Retinal pigment epithelial cell (primary cell): ENCODE measurements at regions not wholly inside any gene's neighbourhood (a gene's known extent, or its start where the extent isn't known, plus 50 kb on each side); places are given as distances from the start of the nearest gene placed in this dataset.

ENCODE experiments used
- DNase-seq: peaks from one replicate; pipeline ENCODE4 v3.0.0-alpha.2; 2010; ENCODE audit warnings: low read depth
- H3K4me3 ChIP-seq: 2 replicates; pipeline ENCODE4 v1.5.1; 2011; ENCODE audit warnings: mild to moderate bottlenecking, low read length, control low read depth, moderate library complexity
- CTCF ChIP-seq: conservative IDR thresholded peaks from 2 replicates; pipeline ENCODE4 v1.5.1; 2011; ENCODE audit warnings: low read depth, low read length, control low read depth, inconsistent platforms

- H3K4me3 ChIP-seq, result no peak overlapping the region
- no peak for DNase-seq
- no peak for TF ChIP-seq CTCF
Observed at GRCh38 chr9:78584589-78584988, 287.7 kb downstream of the PSAT1 start.

- TF ChIP-seq CTCF, result no peak
- no peak overlapping the region for H3K4me3 ChIP-seq
Observed at GRCh38 chr9:78585909-78586308, 289.0 kb downstream of the PSAT1 start.

GRCh38 chr9:78590068-78590467 lies 293.1 kb downstream of the PSAT1 start:
- no peak for TF ChIP-seq CTCF
- no peak overlapping the region for H3K4me3 ChIP-seq
- no peak for DNase-seq

More at GRCh38 chr9:78585909-78586308, 289.0 kb downstream of the PSAT1 start:
- no peak for DNase-seq

- DNase-seq, result no peak
- TF ChIP-seq CTCF, result no peak
- H3K4me3 ChIP-seq, result no peak overlapping the region
Observed at GRCh38 chr9:78592811-78593210, 295.9 kb downstream of the PSAT1 start.

- no peak overlapping the region for H3K4me3 ChIP-seq
- DNase-seq, result no peak
- no peak for TF ChIP-seq CTCF
Observed at GRCh38 chr9:78595200-78595945, 298.4 kb downstream of the PSAT1 start.

GRCh38 chr9:78596346-78596745 lies 299.4 kb downstream of the PSAT1 start:
- TF ChIP-seq CTCF, result no peak
- no peak for DNase-seq
- no peak overlapping the region for H3K4me3 ChIP-seq

GRCh38 chr9:78598120-78598519 lies 301.2 kb downstream of the PSAT1 start:
- no peak for TF ChIP-seq CTCF
- DNase-seq, result peak; percentile 71
- H3K4me3 ChIP-seq, result no peak overlapping the region
